HG02759 (cell line): ENCODE measurements at regions not wholly inside any gene's neighbourhood (a gene's known extent, or its start where the extent isn't known, plus 50 kb on each side); places are given as distances from the start of the nearest gene placed in this dataset.
"Not testable (repeated sequence)": the region's sequence is repeated elsewhere in the genome, so short reads cannot be mapped to it uniquely, and the experiment has no call there.

Experiments
- ATAC-seq: cut with Tn5 transposase; IDR thresholded peaks from one replicate; pipeline ENCODE4 v1.9.1; 2021; ENCODE audit warnings: mild to moderate bottlenecking, moderate library complexity; ENCODE audit not compliant: unreplicated experiment

DNA sequence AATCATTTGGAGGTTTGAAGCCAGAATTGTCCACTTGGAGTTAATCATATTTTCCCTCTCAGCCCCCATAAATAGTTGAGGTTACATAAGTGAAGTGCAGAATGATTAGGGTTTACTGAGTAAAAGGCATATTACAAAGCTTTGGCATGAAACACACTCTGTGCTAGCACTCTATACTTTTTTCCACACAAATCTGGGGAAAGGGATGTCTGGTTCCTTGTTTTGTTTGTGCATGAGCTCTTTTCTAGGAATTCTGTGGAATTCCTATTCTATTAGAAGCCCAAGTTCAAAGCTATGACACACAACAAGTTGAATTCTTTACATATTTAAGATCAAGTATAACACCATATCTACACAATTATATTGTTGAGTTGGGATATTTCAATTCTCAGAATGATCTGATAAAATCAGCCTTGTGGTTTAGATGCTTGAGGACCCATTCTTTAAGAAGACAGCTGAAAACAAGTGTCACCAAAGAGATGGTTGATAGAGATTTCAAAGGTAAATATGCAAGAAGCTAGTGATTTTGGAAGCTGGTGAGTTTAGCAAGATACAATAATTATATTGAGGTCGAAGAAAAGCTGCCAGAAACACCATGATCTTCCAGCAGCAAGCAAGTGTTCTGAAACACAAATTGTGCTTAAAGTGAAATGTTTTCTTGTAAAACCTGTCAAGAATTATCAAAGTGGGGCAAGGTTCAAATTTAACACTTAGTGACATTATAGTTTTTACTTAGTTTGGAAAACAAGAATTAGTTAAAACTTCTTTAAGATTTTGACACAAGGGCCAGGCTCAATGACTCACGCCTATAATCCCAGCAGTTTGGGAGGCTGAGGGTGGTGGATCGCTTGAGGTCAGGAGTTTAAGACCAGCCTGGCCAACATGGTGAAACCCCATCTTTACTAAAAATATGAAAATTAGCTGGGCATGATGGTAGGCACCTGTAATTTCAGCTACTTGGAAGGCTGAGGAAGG lies 122.6 kb downstream of the INHBA start:
- ATAC-seq, result no peak

DNA sequence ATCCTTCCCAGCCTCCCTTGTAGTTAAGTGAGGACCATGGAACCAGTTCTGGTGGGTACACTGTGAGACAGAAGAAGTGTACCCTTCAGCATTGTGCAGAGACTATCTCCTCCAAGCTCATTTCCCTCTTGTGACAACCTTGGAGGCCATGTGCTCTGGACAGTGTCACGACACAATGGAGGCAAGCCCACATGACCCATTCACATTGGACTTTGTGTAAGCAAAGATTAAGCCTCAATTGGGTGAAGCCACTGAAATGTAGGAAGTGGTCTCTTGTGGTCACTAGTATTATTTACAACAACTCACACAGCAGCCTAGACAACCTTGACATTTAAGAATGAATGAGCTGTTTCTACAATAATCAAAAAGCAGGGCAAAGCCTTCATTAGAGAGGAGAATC lies 124.2 kb downstream of the INHBA start:
- ATAC-seq, result no peak

DNA sequence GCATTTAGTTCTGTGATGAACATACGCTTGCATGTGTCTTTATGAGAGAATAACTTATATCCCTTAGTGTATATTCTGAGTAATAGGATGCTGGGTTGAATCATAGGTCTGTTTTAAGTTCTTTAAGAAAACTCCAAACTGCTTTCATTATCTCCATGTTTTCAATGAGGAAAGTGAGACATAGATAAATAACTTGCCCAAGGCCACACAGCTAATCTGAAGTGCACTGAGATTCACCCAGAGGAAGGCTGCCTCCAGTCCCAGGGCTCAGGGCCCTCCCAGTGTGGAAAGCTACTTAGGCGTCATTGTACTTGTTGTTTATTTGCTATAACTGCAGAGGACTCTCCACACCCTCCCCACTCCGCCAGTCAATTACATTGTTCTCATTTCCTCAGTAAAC lies 126.7 kb downstream of the INHBA start:
- no peak for ATAC-seq

DNA sequence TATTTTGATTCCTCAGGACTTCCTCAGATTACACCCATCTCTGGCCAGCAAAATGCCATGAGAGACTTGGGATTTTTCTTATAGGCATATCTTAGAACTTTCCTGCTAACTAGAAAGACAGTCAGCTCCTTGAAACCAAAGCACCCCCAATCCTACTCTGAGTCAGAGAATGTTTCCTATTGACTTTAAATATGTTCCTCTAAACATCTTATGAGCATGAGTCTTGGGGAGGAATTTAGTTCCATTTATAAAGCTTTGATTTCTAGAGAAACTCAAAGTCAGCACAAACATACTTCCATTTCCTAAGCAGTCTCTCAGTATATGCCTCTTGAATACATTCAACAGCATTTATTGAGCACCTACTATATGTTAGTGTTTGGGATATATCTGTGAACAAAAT lies 128.5 kb downstream of the INHBA start:
- no peak for ATAC-seq

DNA sequence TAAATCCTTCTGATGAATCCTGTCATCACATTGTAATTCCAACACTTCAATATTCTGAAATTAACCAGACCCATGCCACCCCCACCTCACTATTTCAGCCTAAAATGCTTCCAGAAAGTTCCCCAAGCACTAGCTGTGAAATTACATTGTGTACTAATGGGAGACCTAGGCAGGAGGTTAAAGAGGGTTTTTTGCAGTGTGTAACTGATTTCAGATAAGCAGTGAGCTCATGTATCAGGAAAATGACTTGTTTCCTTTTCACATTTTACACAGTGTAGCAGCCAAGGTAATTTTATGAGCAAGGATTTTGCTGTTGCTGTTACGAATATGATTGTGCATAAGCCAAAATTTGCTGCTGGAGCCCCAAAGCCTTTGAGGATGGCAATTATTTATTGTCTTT lies 129.0 kb downstream of the INHBA start:
- ATAC-seq, result no peak

DNA sequence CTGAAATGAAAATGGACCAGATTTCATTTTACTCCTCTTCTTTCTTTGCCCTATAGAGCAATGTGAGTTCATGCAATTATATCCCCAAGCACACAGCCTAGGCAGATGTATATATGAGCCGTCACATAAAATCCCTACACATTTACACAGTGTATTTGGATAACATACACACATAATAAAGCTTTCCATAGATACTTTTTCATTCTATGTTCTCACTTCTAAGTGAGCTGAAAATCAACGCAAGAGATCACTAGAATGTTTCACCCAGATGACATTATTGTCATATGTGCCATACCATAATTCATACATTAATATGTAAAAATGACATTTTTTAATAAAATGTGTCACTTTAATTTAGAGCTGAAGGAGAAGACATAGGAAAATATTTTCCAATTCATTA lies 129.4 kb downstream of the INHBA start:
- ATAC-seq, result no peak

DNA sequence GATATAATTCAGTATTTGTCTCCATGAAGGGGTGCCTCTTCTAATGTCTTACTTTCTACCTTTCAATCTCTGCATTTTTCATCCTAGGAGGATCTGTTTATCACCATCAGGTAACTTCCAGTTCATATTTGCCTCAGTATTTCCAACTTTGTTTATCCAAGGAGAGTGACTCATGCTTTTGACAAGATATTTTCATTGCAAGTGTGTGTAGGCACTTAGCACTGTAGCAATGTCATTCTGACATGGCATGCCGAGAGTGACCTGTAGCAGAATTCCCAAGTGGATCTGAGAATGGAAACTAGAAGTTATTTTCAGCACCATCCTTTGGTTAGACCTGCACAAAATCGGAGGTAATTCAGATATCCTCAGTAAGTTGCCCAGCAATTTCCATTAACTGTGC lies 129.9 kb downstream of the INHBA start:
- no peak for ATAC-seq

DNA sequence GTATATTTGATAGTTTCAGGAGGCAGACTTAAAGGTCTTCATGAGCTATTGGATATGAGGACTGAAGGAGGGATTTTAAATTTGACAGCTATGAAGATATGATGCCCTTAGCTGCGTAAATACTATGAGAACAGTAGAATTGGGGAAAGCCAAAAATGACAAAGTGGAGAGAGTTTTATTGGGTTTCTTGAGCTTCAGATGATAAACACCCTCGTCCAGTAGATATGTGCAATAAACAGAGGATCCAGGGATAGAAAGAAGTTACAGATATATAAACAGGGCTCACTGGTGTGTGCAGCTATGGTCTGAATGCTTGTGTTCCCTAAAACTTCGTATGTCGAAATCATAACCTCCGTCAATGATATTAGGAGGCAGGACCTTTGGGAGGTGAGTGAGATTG lies 131.3 kb downstream of the INHBA start:
- ATAC-seq, result no peak

DNA sequence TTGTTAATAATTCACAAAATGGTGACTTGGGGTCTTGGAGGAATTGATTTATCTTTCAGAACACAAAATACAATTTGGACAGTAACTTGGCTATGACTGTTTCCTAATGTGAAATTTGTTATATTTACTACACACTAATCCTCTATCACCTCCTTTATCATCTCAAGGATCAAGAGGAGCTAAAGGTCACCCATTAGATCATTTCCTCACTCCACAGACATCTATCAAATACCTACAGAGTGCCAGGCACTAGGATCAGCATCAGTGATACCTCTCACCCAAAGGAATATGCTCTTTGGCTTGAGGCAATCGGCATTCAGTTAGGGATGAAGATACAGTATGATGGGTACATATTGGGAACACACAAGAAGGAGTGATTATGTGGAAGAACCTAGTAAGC lies 132.1 kb downstream of the INHBA start:
- ATAC-seq, result no peak

DNA sequence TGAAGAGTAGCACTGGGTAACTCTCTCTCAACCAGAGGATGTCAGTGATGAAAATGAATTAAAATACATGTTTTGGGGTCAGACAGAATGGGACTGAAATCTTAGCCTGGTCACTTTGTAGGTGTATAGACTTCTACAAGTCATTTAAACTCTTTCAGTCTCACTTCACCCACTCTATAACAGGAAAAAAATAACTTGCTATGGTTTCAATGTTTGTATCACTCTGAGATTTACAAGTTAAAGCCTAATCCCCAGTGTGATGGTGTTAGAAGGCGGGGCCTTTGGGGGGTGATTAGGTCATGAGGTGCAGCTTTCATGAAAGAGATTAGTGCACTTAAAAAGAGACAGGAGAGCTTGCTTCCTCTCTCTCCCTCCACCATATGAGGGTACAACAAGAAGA lies 134.8 kb downstream of the INHBA start:
- no peak for ATAC-seq

DNA sequence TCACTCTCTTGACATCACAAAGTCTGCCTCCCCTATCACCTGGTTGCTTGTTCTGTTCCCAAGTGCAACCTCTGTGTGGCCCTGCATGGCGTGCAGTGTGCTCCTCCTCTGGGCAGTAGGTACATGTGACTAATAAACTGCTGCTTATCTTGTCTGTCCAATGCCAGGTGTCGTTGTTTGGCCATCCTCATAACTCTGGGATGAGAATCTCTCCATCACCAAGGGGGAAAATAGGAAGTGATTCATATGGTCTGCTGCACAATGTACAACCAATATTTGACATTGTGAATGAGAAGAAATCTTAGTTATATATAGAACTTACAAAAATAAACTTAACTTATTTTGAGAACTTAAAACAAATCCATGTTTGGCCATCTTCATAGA lies 135.2 kb downstream of the INHBA start:
- ATAC-seq, result no peak

DNA sequence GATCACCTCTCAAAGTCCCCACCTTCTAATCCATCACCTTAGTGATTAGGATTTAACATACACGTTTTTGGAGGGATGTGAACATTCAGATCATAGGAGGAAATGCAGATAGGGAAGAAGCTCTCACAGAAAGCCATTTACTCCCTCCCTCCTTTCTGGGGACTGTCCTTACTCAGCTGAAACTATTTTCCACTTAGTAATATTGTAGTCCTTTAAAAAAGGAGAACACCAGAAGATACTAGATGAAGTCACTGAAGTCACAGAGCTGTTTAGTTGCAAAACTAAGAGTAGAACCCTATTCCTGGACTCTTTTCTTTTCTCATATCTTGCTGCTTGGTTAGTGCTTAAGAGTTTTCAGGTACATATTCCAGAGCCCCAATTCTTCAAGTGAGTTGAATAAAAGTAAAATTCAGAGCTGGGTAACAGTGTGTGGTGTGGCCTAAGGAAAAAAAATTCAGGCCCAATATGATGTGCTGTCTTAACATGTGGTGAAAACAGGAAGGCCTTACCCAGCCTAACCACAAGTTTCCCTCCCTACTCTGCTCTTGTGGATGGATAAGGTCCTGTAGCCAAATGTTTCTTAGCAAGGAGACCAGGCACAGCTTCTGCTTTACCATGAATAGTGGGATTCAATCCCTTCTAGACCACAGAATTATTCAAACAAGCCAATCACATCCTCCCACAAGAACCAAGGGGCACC lies 135.7 kb downstream of the INHBA start:
- ATAC-seq, result no peak

DNA sequence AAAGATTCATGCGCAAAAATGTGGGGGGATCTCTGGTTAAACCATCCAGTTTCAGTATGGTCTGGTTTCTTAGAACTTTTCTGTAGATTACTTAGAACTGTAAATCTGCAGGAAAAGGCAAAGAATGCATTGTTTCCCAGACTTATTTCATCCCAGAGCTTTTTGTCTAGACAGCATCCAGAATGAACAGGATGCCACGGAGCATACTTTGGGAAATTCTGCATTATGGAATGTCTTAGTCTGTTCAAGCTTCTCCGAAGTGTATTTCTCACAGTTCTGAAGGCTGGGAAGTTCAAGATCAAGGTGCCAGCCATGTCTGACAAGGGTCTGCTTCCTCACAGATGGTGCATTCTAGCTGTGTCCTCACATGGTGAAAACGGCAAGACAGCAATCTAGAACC lies 136.3 kb downstream of the INHBA start:
- no peak for ATAC-seq

DNA sequence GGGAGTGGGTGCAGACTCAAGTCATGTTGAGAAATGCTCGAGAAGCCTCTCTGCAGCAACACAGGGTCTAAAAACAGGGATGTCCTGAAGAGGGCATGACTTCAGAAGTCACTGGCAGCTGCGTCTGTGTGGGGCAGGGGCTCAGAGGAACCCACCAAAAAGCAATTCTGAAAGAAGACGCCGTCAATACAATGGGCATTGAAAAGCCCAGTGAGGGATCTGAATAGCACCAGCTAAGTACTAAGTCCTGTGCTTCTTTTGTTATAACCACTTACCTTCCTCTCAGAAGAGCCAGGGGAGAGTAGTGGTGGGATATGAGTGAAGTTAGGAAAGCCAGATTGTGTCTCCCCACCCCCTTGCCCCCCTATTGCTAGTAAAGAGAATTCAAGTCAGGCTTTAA lies 137.2 kb downstream of the INHBA start:
- ATAC-seq, result no peak

DNA sequence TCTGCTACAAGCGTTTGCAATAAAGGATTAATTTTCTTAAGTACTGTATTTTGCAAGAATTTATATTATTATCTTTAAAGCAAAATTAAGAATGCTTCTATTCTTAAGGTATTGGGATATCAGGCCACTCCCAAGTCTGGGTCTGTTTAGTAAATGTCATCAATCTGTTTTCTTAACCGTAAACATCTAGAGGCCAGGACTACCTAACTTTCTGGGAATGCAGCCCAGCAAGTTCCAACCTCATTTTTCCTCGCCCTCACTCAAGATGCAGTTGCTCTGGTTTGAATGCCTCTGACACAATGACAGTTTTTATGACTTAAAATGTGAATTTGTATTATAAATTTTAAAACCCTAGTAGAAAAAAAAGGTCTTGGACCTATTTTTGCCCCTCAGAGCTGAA lies 143.5 kb downstream of the INHBA start:
- ATAC-seq, result no peak

DNA sequence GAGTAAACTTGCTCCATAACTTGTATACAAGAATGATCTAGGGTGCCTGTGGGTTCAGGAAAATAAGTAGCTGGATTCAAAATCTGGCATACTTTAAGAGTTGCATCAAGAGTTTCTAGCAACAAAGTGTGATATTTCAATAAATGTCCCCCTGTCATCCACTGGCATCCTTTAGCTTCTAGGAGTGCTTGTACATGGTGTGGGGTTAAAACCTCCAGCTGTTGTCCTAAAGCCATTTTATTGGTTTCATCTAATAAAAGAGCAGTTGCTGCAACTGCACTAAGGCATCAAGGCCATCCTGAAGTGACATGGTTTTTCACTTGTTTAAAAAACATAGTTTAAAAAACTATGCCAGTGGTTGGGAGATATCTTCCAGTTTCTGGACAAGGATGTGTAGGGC lies 148.4 kb downstream of the INHBA start:
- ATAC-seq, result no peak

DNA sequence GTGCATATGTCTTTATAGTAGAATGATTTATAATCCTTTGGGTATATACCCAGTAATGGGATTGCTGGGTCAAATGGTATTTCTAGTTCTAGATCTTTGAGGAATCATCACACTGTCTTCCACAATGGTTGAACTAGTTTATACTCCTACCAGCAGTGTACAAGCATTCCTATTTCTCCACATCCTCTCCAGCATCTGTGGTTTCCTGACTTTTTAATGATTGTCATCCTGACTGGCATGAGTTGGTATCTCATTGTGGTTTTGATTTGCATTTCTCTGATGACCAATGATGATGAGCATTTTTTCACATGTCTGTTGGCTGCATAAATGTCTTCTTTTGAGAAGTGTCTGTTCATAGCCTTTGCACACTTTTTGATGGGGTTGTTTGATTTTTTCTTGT lies 152.8 kb downstream of the INHBA start:
- ATAC-seq, result not testable (repeated sequence)

DNA sequence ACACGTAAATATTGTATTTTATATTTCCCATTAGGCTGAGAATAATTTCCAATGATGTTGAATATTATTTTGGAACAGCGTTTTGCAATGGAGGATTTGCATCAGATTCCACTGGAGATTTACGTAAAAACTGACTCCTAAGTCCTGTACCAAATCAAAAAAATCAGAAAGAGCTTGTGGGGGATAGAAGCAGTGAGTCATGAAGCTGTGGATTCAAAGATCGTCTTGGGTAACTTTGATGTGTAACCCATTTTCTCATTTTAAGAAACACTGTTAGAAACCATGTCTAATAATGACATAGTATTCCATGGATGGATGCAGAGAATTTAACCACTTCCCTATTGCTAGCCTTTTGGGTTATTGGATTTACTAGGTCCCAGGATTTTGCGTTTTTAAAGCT lies 158.6 kb downstream of the INHBA start:
- ATAC-seq, result no peak

DNA sequence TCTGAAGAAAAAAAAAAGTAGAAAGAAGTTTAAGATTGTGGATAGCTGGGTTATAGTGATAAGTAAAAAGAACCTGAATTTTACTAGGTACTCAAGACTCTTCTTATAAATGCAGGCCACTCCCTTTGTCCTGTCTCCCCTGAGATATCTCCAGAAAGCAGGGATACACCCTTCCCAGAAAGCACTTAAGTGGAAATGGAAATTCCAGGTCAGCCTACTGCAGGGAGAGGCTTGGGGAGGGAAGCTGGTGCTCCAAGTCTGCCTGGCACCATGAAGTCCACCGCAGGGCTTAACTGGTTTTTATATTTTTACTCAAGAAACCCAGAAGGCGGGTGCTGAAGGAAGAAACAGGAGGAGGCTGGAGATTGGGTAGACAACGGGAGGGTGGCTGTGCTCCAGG lies 162.3 kb downstream of the INHBA start:
- no peak for ATAC-seq

DNA sequence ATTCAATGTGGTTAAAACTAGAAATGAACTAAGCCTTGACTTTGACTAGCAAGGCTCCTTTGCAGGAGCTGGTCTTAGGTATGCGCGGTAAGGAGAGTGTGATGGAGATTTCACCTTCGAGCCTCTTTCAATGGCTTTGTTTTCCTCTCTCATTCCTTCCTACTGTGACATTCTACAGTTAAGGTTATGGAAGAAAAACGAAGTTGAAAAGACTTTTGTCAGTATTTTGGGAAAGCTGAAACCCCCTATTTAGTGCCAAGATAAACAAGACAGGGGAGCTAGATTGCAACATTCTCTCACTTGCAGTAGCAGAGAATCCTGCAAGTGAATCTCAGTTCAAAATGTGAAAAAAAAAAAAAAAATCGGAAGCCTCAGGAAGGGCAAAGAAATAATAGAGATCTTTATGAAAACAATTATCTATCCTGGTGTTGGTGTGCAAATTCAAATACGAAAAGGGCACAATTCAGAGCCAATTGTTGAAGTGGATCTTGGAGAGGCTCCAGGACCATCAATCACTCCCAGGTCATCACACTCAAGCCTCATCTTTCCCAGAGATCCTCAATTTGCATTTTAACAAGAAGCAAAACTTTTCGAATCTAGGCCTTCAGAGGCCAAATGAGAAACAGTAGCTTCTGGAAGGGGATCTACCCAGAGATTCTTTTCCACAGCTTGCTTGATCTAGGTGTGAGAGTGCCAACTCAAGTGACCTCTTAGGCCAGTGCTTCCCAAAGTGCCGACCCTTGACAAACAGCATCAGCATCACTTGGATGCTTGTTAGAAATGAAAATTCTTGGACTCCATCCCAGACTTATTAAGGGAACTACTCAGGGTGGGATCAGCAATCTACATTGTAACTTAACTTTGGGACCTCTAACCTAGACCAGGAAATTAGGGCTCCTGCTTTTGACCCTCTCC lies 163.8 kb downstream of the INHBA start:
- ATAC-seq, result no peak
